ENCODE measurements at regions not wholly inside any gene's neighbourhood (a gene's known extent, or its start where the extent isn't known, plus 50 kb on each side); places are given as distances from the start of the nearest gene placed in this dataset.

DNA sequence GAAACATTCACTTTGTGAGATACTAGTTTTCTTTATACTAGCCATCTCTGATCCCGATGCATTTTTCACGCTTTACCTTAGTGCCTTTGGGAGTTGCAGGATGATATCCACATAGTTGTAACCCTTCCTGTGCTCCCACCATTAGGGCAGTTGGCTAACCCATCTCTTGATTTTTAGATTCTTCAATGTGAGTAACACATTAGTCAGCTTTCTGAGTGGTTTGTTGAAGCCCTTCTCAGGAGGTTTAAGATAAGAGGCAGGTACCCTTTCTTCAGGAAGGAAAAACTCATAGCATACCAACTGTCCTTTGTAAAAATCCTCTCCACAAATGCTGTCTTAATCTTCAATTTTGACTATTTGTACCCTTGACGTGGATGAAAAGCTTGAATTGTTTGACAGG, 392.3 kb downstream of the DMAC1 start:
- H3K27me3 ChIP-seq (ENCODE audit: insufficient read depth): no peaks in the 10 kb centered on the region
- no peaks in the 10 kb centered on the region for H3K79me2 ChIP-seq (ENCODE audit: insufficient read depth)
- TF ChIP-seq RFX5 (IDR thresholded peaks at IDR 0.05; ENCODE audit: low read length) (no peak), FOXJ3 (CRISPR knock-in tag; IDR thresholded peaks at IDR 0.05) (no peak), RXRA (IDR thresholded peaks at IDR 0.05; ENCODE audit: borderline replicate concordance, low read depth) (no peak), FOSL2 (IDR thresholded peaks at IDR 0.05; ENCODE audit: borderline replicate concordance, low read depth) (no peak), SIN3A (IDR thresholded peaks at IDR 0.05; ENCODE audit: borderline replicate concordance, low read depth, low read length) (no peak), YY1 (IDR thresholded peaks at IDR 0.05; ENCODE audit: low read depth) (no peak), RAD21 (IDR thresholded peaks at IDR 0.05; ENCODE audit: low read length) (no peak), GATA2 (CRISPR knock-in tag; IDR thresholded peaks at IDR 0.05) (no peak), TEAD4 (IDR thresholded peaks at IDR 0.05; ENCODE audit: borderline replicate concordance, insufficient read depth) (no peak), EP300 (IDR thresholded peaks at IDR 0.05; ENCODE audit: borderline replicate concordance in 1 of 2, low read depth in 1 of 2, low read length in 1 of 2) (no peak), JUND (IDR thresholded peaks at IDR 0.05) (no peak), CHD2 (IDR thresholded peaks at IDR 0.05; ENCODE audit: low read length, partially characterized antibody) (no peak)
- TF ChIP-seq, protein P1, sequence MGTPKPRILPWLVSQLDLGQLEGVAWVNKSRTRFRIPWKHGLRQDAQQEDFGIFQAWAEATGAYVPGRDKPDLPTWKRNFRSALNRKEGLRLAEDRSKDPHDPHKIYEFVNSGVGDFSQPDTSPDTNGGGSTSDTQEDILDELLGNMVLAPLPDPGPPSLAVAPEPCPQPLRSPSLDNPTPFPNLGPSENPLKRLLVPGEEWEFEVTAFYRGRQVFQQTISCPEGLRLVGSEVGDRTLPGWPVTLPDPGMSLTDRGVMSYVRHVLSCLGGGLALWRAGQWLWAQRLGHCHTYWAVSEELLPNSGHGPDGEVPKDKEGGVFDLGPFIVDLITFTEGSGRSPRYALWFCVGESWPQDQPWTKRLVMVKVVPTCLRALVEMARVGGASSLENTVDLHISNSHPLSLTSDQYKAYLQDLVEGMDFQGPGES (IDR thresholded peaks at IDR 0.05; ENCODE audit: low read depth, low read length): no peak
- TF ChIP-seq, protein P2, sequence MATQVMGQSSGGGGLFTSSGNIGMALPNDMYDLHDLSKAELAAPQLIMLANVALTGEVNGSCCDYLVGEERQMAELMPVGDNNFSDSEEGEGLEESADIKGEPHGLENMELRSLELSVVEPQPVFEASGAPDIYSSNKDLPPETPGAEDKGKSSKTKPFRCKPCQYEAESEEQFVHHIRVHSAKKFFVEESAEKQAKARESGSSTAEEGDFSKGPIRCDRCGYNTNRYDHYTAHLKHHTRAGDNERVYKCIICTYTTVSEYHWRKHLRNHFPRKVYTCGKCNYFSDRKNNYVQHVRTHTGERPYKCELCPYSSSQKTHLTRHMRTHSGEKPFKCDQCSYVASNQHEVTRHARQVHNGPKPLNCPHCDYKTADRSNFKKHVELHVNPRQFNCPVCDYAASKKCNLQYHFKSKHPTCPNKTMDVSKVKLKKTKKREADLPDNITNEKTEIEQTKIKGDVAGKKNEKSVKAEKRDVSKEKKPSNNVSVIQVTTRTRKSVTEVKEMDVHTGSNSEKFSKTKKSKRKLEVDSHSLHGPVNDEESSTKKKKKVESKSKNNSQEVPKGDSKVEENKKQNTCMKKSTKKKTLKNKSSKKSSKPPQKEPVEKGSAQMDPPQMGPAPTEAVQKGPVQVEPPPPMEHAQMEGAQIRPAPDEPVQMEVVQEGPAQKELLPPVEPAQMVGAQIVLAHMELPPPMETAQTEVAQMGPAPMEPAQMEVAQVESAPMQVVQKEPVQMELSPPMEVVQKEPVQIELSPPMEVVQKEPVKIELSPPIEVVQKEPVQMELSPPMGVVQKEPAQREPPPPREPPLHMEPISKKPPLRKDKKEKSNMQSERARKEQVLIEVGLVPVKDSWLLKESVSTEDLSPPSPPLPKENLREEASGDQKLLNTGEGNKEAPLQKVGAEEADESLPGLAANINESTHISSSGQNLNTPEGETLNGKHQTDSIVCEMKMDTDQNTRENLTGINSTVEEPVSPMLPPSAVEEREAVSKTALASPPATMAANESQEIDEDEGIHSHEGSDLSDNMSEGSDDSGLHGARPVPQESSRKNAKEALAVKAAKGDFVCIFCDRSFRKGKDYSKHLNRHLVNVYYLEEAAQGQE (IDR thresholded peaks at IDR 0.05; ENCODE audit: low read depth, low read length): no peak
- TF ChIP-seq, protein P3, sequence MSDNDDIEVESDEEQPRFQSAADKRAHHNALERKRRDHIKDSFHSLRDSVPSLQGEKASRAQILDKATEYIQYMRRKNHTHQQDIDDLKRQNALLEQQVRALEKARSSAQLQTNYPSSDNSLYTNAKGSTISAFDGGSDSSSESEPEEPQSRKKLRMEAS (IDR thresholded peaks at IDR 0.05; ENCODE audit: low read depth): no peak
- DNase-seq: no peak
- no peaks in the 10 kb centered on the region for H3K36me3 ChIP-seq (replicated peaks in 1 of 2; ENCODE audit: control insufficient read depth in 1 of 2, insufficient read depth in 2 of 2, low read length in 1 of 2)
- no peaks in the 10 kb centered on the region for H3K9me3 ChIP-seq
- no peaks in the 10 kb centered on the region for H4K20me1 ChIP-seq (ENCODE audit: insufficient read depth)
- ChIA-PET POLR2A (no interaction called here), CTCF (no interaction called here)
- no peak overlapping the region for H2AFZ ChIP-seq (ENCODE audit: low read depth)
- H3K9me2 ChIP-seq: no peaks in the 10 kb centered on the region
- H3K27ac ChIP-seq (ENCODE audit: low read depth in 2 of 2, low read length in 1 of 2): no peak overlapping the region
- H3K4me2 ChIP-seq: no peak overlapping the region
- H3F3A ChIP-seq (replicated peaks; ENCODE audit: insufficient read depth): no peaks in the 10 kb centered on the region
- H3K4me3 ChIP-seq (ENCODE audit: low read depth in 2 of 2, low read length in 1 of 2): no peak overlapping the region
- H3K9ac ChIP-seq: no peak overlapping the region
- H3K4me1 ChIP-seq (ENCODE audit: control insufficient read depth in 1 of 2, insufficient read depth in 2 of 2, low read depth in 1 of 2, low read length in 1 of 2): no peaks in the 10 kb centered on the region
- WGBS (ENCODE audit: low lambda C conversion rate): 66% methylated on average over 3 of the region's 3 CpGs

Data from SK-N-SH (cell line).